ENCODE measurements at regions not wholly inside any gene's neighbourhood (a gene's known extent, or its start where the extent isn't known, plus 50 kb on each side); places are given as distances from the start of the nearest gene placed in this dataset.

DNA sequence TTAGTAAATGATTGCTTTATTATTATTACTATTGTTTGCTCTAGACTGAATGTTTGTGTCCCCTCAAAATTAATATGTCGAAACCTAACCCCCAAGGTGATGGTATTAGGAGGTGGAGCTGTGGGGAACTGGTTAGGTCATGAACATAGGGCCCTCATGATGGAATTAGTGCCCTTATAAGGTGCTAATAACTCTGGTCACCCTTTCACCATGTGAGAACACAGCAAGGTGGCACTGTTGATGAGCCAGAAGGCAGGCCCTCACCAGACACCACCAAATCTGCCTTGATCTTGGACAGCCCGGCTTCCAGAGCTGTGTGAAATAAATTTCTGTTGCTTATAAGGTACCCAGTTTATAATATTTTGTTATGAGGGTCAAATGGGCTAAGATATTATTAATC lies 95.8 kb downstream of the BDNF start:
- Mint-ChIP-seq H3K4me1 (no peaks in the 10 kb centered on the region), H3K27ac (no peak overlapping the region), H3K9me3 (no peaks in the 10 kb centered on the region), H3K27me3 (ENCODE audit: low read depth) (peaks cover 83% of the 10 kb centered on the region), H3K4me3 (no peak overlapping the region), H3K36me3 (no peaks in the 10 kb centered on the region)
- ChIA-PET CTCF (interaction anchor here (0.6 to 0.9 kb wide), 2 partner anchors 9 to 113 kb away, joined by 3 read pairs; no protein-coding TSS in a partner anchor), POLR2A (no interaction called here)
- DNase-seq (ENCODE audit: low spot score), result no peak
- ATAC-seq, result peak; percentile 51
- no peak for TF ChIP-seq ZNF121 (CRISPR knock-in tag; IDR thresholded peaks at IDR 0.05)

DNA sequence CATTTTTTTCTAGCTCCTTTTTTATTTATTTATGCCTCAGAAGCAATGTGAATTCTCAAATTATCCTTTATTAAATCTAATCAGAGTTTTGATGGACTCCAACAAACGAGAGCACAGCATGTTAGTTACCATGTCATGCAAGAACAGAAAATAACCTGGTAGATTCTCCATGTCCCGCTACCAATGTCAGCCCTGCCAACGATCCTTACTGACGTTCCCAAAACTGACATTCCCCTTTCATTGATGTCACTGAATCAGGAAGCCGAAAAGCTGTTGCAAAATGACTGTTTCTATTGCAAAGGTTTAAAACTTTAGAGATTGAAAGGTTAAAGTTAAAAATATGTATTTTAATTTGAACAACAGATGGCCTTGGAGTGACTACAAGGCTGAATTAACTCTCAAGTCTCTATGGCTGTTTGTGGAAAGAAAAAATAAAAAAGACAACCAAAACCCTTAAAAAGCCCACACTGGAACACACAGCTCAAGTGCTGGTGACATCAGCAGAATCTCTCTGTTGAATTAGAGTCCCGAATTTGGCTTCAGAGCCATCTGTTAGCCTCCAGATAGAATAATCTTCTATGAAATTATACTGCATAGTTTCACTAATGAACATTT lies 96.8 kb downstream of the BDNF start:
- no peak for ATAC-seq
- Mint-ChIP-seq H3K27me3 (ENCODE audit: low read depth) (peaks cover 82% of the 10 kb centered on the region), H3K9me3 (no peaks in the 10 kb centered on the region), H3K4me1 (no peaks in the 10 kb centered on the region), H3K4me3 (no peak overlapping the region), H3K27ac (no peak overlapping the region), H3K36me3 (no peaks in the 10 kb centered on the region)
- DNase-seq (ENCODE audit: low spot score), result no peak
- no peak for TF ChIP-seq ZNF416 (CRISPR knock-in tag; IDR thresholded peaks at IDR 0.05)
- no peak for TF ChIP-seq ATF1 (CRISPR knock-in tag; IDR thresholded peaks at IDR 0.05)
- no peak for TF ChIP-seq IRF2 (CRISPR knock-in tag; IDR thresholded peaks at IDR 0.05; ENCODE audit: borderline replicate concordance, low read depth)
- TF ChIP-seq, protein P1, sequence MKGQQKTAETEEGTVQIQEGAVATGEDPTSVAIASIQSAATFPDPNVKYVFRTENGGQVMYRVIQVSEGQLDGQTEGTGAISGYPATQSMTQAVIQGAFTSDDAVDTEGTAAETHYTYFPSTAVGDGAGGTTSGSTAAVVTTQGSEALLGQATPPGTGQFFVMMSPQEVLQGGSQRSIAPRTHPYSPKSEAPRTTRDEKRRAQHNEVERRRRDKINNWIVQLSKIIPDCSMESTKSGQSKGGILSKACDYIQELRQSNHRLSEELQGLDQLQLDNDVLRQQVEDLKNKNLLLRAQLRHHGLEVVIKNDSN (CRISPR knock-in tag; IDR thresholded peaks at IDR 0.05), result no peak
- TF ChIP-seq JUN (CRISPR knock-in tag; IDR thresholded peaks at IDR 0.05), result no peak
- TF ChIP-seq, protein P2, sequence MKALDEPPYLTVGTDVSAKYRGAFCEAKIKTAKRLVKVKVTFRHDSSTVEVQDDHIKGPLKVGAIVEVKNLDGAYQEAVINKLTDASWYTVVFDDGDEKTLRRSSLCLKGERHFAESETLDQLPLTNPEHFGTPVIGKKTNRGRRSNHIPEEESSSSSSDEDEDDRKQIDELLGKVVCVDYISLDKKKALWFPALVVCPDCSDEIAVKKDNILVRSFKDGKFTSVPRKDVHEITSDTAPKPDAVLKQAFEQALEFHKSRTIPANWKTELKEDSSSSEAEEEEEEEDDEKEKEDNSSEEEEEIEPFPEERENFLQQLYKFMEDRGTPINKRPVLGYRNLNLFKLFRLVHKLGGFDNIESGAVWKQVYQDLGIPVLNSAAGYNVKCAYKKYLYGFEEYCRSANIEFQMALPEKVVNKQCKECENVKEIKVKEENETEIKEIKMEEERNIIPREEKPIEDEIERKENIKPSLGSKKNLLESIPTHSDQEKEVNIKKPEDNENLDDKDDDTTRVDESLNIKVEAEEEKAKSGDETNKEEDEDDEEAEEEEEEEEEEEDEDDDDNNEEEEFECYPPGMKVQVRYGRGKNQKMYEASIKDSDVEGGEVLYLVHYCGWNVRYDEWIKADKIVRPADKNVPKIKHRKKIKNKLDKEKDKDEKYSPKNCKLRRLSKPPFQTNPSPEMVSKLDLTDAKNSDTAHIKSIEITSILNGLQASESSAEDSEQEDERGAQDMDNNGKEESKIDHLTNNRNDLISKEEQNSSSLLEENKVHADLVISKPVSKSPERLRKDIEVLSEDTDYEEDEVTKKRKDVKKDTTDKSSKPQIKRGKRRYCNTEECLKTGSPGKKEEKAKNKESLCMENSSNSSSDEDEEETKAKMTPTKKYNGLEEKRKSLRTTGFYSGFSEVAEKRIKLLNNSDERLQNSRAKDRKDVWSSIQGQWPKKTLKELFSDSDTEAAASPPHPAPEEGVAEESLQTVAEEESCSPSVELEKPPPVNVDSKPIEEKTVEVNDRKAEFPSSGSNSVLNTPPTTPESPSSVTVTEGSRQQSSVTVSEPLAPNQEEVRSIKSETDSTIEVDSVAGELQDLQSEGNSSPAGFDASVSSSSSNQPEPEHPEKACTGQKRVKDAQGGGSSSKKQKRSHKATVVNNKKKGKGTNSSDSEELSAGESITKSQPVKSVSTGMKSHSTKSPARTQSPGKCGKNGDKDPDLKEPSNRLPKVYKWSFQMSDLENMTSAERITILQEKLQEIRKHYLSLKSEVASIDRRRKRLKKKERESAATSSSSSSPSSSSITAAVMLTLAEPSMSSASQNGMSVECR (CRISPR knock-in tag; IDR thresholded peaks at IDR 0.05; ENCODE audit: borderline replicate concordance), result no peak
- TF ChIP-seq, protein P3, sequence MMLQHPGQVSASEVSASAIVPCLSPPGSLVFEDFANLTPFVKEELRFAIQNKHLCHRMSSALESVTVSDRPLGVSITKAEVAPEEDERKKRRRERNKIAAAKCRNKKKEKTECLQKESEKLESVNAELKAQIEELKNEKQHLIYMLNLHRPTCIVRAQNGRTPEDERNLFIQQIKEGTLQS (CRISPR knock-in tag; conservative IDR thresholded peaks at IDR 0.05), result no peak
- no peak for TF ChIP-seq NR3C1 (CRISPR knock-in tag; conservative IDR thresholded peaks at IDR 0.05; ENCODE audit: low read depth)
- TF ChIP-seq NFATC4 (CRISPR knock-in tag; IDR thresholded peaks at IDR 0.05), result no peak
- TF ChIP-seq, protein P4, sequence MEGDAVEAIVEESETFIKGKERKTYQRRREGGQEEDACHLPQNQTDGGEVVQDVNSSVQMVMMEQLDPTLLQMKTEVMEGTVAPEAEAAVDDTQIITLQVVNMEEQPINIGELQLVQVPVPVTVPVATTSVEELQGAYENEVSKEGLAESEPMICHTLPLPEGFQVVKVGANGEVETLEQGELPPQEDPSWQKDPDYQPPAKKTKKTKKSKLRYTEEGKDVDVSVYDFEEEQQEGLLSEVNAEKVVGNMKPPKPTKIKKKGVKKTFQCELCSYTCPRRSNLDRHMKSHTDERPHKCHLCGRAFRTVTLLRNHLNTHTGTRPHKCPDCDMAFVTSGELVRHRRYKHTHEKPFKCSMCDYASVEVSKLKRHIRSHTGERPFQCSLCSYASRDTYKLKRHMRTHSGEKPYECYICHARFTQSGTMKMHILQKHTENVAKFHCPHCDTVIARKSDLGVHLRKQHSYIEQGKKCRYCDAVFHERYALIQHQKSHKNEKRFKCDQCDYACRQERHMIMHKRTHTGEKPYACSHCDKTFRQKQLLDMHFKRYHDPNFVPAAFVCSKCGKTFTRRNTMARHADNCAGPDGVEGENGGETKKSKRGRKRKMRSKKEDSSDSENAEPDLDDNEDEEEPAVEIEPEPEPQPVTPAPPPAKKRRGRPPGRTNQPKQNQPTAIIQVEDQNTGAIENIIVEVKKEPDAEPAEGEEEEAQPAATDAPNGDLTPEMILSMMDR (IDR thresholded peaks at IDR 0.05), result no peak
- TF ChIP-seq EMX1 (CRISPR knock-in tag; IDR thresholded peaks at IDR 0.05), result no peak
- no peak for TF ChIP-seq GTF2I (CRISPR knock-in tag; conservative IDR thresholded peaks at IDR 0.05)
- no peak for TF ChIP-seq CBFB (CRISPR knock-in tag; IDR thresholded peaks at IDR 0.05; ENCODE audit: low read depth)
- TF ChIP-seq, protein P5, sequence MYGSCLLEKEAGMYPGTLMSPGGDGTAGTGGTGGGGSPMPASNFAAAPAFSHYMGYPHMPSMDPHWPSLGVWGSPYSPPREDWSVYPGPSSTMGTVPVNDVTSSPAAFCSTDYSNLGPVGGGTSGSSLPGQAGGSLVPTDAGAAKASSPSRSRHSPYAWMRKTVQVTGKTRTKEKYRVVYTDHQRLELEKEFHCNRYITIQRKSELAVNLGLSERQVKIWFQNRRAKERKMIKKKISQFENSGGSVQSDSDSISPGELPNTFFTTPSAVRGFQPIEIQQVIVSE (CRISPR knock-in tag; IDR thresholded peaks at IDR 0.05; ENCODE audit: borderline replicate concordance), result no peak
- TF ChIP-seq, protein P6, sequence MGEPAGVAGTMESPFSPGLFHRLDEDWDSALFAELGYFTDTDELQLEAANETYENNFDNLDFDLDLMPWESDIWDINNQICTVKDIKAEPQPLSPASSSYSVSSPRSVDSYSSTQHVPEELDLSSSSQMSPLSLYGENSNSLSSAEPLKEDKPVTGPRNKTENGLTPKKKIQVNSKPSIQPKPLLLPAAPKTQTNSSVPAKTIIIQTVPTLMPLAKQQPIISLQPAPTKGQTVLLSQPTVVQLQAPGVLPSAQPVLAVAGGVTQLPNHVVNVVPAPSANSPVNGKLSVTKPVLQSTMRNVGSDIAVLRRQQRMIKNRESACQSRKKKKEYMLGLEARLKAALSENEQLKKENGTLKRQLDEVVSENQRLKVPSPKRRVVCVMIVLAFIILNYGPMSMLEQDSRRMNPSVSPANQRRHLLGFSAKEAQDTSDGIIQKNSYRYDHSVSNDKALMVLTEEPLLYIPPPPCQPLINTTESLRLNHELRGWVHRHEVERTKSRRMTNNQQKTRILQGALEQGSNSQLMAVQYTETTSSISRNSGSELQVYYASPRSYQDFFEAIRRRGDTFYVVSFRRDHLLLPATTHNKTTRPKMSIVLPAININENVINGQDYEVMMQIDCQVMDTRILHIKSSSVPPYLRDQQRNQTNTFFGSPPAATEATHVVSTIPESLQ (CRISPR knock-in tag; IDR thresholded peaks at IDR 0.05), result no peak
- TF ChIP-seq HMGA2 (CRISPR knock-in tag; IDR thresholded peaks at IDR 0.05), result no peak
- TF ChIP-seq, protein P7, sequence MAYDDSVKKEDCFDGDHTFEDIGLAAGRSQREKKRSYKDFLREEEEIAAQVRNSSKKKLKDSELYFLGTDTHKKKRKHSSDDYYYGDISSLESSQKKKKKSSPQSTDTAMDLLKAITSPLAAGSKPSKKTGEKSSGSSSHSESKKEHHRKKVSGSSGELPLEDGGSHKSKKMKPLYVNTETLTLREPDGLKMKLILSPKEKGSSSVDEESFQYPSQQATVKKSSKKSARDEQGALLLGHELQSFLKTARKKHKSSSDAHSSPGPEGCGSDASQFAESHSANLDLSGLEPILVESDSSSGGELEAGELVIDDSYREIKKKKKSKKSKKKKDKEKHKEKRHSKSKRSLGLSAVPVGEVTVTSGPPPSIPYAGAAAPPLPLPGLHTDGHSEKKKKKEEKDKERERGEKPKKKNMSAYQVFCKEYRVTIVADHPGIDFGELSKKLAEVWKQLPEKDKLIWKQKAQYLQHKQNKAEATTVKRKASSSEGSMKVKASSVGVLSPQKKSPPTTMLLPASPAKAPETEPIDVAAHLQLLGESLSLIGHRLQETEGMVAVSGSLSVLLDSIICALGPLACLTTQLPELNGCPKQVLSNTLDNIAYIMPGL (CRISPR knock-in tag; IDR thresholded peaks at IDR 0.05), result no peak
- no peak for TF ChIP-seq ZNF121 (CRISPR knock-in tag; IDR thresholded peaks at IDR 0.05)
- no peak for TF ChIP-seq OVOL2 (CRISPR knock-in tag; IDR thresholded peaks at IDR 0.05; ENCODE audit: borderline replicate concordance)
- no peak for TF ChIP-seq TEAD1 (CRISPR knock-in tag; IDR thresholded peaks at IDR 0.05)
- CTCF ChIA-PET, result no interaction called here
- POLR2A ChIA-PET, result no interaction called here
